GM12878 (cell line): ENCODE measurements at regions not wholly inside any gene's neighbourhood (a gene's known extent, or its start where the extent isn't known, plus 50 kb on each side); places are given as distances from the start of the nearest gene placed in this dataset.

Experiments used
- ATAC-seq: fragments of 200-7000 bp; cut with Tn5 transposase; 3 replicates; pipeline ENCODE4 v1.9.1; 2020; ENCODE audit warnings: mild to moderate bottlenecking, moderate library complexity
- BruUV-seq: library from RNA; stranded (reverse); fragments of 400-500 nt; replicated peaks from 2 replicates; lab custom pipeline; 2021; lab: Mats Ljungman, UMichigan
- CTCF ChIA-PET: fragments of 300-600 bp; sonication (Branson Sonifier 250); formaldehyde crosslinking; extraction: SDS; loops from one replicate; lab custom pipeline; 2021; ENCODE audit warnings: inconsistent platforms; lab: Yijun Ruan, JAX
- POLR2A ChIA-PET: fragments of 350-600 bp; formaldehyde crosslinking; extraction: SDS; loops from one replicate; lab custom pipeline; 2021; ENCODE audit warnings: inconsistent platforms; lab: Charles Lee
- RAD21 ChIA-PET: fragments of 300-600 bp; sonication (Branson Sonifier 250); formaldehyde crosslinking; loops from one replicate; lab custom pipeline; 2023; ENCODE audit warnings: antibody characterized with exemption; ENCODE audit not compliant: unreplicated experiment; lab: Charles Lee
- SMC1A ChIA-PET: fragments of 300-600 bp; sonication (Branson Sonifier 250); formaldehyde crosslinking; loops from one replicate; lab custom pipeline; 2023; ENCODE audit not compliant: unreplicated experiment, uncharacterized antibody; lab: Charles Lee
- DNase-seq: peaks from one replicate; pipeline ENCODE4 v3.0.0-alpha.2; 2011; ENCODE audit warnings: low read depth, low spot score
- FAIRE-seq: peaks from 3 replicates; lab custom pipeline; 2011; peaks lifted over from hg19 to GRCh38; lab: Jason Lieb, UNC
- H2AFZ ChIP-seq: 2 replicates; pipeline ENCODE4 v1.6.0; 2011; ENCODE audit warnings: low read depth, low read length, control low read depth; ENCODE audit not compliant: control insufficient read depth
- H3K27ac ChIP-seq: 2 replicates; pipeline ENCODE4 v1.5.1; 2011; ENCODE audit warnings: control low read depth; ENCODE audit not compliant: control insufficient read depth, insufficient read depth
- H3K27me3 ChIP-seq, 2 experiments: replicated peaks in 1 of 2; 2 replicates each; pipeline versions ENCODE4 v1.6.0 to v1.6.1; 2011; ENCODE audit warnings: low read length in 1 of 2; ENCODE audit not compliant: control insufficient read depth in 2 of 2, insufficient read depth in 2 of 2
- H3K36me3 ChIP-seq, 2 experiments: 2 replicates each; pipeline ENCODE4 v1.5.1; 2011; ENCODE audit warnings: low read length in 1 of 2; ENCODE audit not compliant: control insufficient read depth in 2 of 2, insufficient read depth in 2 of 2
- H3K4me1 ChIP-seq: 2 replicates; pipeline ENCODE4 v1.6.1; 2011; ENCODE audit warnings: mild to moderate bottlenecking, low read length, moderate library complexity, mixed read lengths; ENCODE audit not compliant: control insufficient read depth, insufficient read depth
- H3K4me2 ChIP-seq: 2 replicates; pipeline ENCODE4 v1.6.0; 2011; ENCODE audit warnings: control low read depth; ENCODE audit not compliant: control insufficient read depth, insufficient read depth
- H3K4me3 ChIP-seq: fragments of 200-600 bp; sonication (generic); 2 replicates; pipeline ENCODE4 v1.5.1; 2016
- H3K79me2 ChIP-seq: 2 replicates; pipeline ENCODE4 v1.6.0; 2011; ENCODE audit warnings: low read length; ENCODE audit not compliant: control insufficient read depth, insufficient read depth
- H3K9ac ChIP-seq: 2 replicates; pipeline ENCODE4 v1.8.0; 2011; ENCODE audit warnings: low read length, control low read depth, mixed read lengths; ENCODE audit not compliant: control insufficient read depth, insufficient read depth
- H3K9me3 ChIP-seq: replicated peaks from 3 replicates; pipeline ENCODE4 v1.5.1; 2011; ENCODE audit warnings: mild to moderate bottlenecking, low read length; ENCODE audit not compliant: control insufficient read depth, insufficient read depth
- H4K20me1 ChIP-seq: 2 replicates; pipeline ENCODE4 v1.6.0; 2011; ENCODE audit not compliant: control insufficient read depth, insufficient read depth
- BMI1 ChIP-seq: fragments of 450-650 bp; IDR thresholded peaks from 2 replicates; pipeline ENCODE4 v1.6.1; 2016; ENCODE audit warnings: mild to moderate bottlenecking, moderate library complexity, borderline replicate concordance
- CBX5 ChIP-seq: sonication (generic); IDR thresholded peaks from 2 replicates; pipeline ENCODE4 v1.6.1; 2016; ENCODE audit warnings: low read depth, moderate library complexity, mild to moderate bottlenecking, inconsistent platforms
- CHD1 ChIP-seq: IDR thresholded peaks from 2 replicates; pipeline ENCODE4 v1.6.1; 2012; ENCODE audit warnings: low read depth, low read length, improper control_type of control experiment
- MTA2 ChIP-seq: fragments of 450-650 bp; IDR thresholded peaks from 2 replicates; pipeline ENCODE4 v1.6.1; 2016; ENCODE audit warnings: low read depth, mild to moderate bottlenecking, moderate library complexity
- RUNX3 ChIP-seq: IDR thresholded peaks from 2 replicates; pipeline ENCODE4 v1.6.1; 2012; ENCODE audit warnings: low read length, inconsistent platforms
- SMAD1 ChIP-seq: fragments of 450-650 bp; IDR thresholded peaks from 2 replicates; pipeline ENCODE4 v1.6.1; 2018; ENCODE audit warnings: mild to moderate bottlenecking, low read depth; ENCODE audit not compliant: partially characterized antibody
- STAT1 ChIP-seq: fragments of 450-650 bp; conservative IDR thresholded peaks from 2 replicates; pipeline ENCODE4 v1.6.1; 2014; ENCODE audit warnings: antibody characterized with exemption, mild to moderate bottlenecking
- TCF3 ChIP-seq: IDR thresholded peaks from 2 replicates; pipeline ENCODE4 v1.6.1; 2012; ENCODE audit warnings: low read depth, mild to moderate bottlenecking, low read length, borderline replicate concordance; ENCODE audit not compliant: insufficient read depth
- in situ Hi-C: fragments of 300-500 bp; cut with MboI; formaldehyde crosslinking; loops from 9 replicates; pipeline ENCODE4 v1.14.3; 2018; ENCODE audit warnings: mixed read lengths
- intact Hi-C: fragments of 100-400 bp; cut with micrococcal nuclease; formaldehyde crosslinking; loops from one replicate; pipeline ENCODE4 v1.14.2; 2022; ENCODE audit not compliant: unreplicated experiment
- TF ChIP-seq, protein P1 (sequence below): IDR thresholded peaks from 2 replicates; pipeline ENCODE4 v1.6.1; 2012; ENCODE audit warnings: mild to moderate bottlenecking, low read depth, low read length

DNA sequence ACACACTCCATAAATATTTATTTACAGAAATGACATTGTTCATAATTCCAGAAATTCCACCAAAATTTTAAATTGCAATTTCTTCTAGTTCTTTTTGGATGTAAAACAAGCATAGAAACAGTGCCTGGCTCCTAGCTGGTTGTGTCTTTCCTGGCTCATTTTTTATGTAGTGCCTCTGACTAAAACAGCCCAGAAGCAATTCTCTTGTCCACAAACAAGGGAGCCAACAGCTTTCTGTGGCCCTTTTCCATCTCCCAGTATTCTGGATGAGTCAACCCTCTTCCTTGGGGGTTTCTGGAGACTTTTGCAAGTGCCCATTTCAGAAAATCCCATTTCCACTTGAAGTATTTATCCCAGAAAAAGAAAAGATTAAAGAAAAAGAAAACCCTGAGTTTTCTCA is 141.4 kb downstream of the PHLDA1 start:
- no peak overlapping the region for H3K27ac ChIP-seq
- H3K4me2 ChIP-seq, result no peak overlapping the region
- no peaks in the 10 kb centered on the region for H3K27me3 ChIP-seq
- CTCF ChIA-PET, result interaction anchor here (2.2 kb wide), 1 partner anchor 12 kb away, joined by 12 read pairs; no protein-coding TSS in a partner anchor
- no peak overlapping the region for H3K9ac ChIP-seq
- intact Hi-C loops, result no loop called here
- H4K20me1 ChIP-seq, result no peaks in the 10 kb centered on the region
- TF ChIP-seq STAT1 (no peak), TCF3 (no peak), CBX5 (no peak), SMAD1 (no peak), RUNX3 (no peak), CHD1 (no peak), MTA2 (no peak), BMI1 (no peak)
- TF ChIP-seq, protein P1, sequence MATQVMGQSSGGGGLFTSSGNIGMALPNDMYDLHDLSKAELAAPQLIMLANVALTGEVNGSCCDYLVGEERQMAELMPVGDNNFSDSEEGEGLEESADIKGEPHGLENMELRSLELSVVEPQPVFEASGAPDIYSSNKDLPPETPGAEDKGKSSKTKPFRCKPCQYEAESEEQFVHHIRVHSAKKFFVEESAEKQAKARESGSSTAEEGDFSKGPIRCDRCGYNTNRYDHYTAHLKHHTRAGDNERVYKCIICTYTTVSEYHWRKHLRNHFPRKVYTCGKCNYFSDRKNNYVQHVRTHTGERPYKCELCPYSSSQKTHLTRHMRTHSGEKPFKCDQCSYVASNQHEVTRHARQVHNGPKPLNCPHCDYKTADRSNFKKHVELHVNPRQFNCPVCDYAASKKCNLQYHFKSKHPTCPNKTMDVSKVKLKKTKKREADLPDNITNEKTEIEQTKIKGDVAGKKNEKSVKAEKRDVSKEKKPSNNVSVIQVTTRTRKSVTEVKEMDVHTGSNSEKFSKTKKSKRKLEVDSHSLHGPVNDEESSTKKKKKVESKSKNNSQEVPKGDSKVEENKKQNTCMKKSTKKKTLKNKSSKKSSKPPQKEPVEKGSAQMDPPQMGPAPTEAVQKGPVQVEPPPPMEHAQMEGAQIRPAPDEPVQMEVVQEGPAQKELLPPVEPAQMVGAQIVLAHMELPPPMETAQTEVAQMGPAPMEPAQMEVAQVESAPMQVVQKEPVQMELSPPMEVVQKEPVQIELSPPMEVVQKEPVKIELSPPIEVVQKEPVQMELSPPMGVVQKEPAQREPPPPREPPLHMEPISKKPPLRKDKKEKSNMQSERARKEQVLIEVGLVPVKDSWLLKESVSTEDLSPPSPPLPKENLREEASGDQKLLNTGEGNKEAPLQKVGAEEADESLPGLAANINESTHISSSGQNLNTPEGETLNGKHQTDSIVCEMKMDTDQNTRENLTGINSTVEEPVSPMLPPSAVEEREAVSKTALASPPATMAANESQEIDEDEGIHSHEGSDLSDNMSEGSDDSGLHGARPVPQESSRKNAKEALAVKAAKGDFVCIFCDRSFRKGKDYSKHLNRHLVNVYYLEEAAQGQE, result no peak
- no peaks in the 10 kb centered on the region for H3K36me3 ChIP-seq
- RAD21 ChIA-PET, result no interaction called here
- no peak overlapping the region for H2AFZ ChIP-seq
- H3K4me3 ChIP-seq, result no peak overlapping the region
- SMC1A ChIA-PET, result no interaction called here
- no peaks in the 10 kb centered on the region for H3K9me3 ChIP-seq
- no peaks in the 10 kb centered on the region for H3K79me2 ChIP-seq
- POLR2A ChIA-PET, result interaction anchor here (1.0 kb wide), 1 partner anchor 10 kb away, joined by 3 read pairs; no protein-coding TSS in a partner anchor
- ATAC-seq, result no peak
- in situ Hi-C loops, result no loop called here
- no peak for DNase-seq
- no TSS peak for BruUV-seq
- H3K4me1 ChIP-seq, result no peaks in the 10 kb centered on the region
- no peak for FAIRE-seq
